Mesenchymal stem cell (in vitro differentiated cells and primary cell): ENCODE measurements at regions not wholly inside any gene's neighbourhood (a gene's known extent, or its start where the extent isn't known, plus 50 kb on each side); places are given as distances from the start of the nearest gene placed in this dataset.

ENCODE experiments used
- DNase-seq: peaks from one replicate; pipeline ENCODE4 v3.0.0-alpha.2; 2013
- H2AFZ ChIP-seq: one replicate; pipeline ENCODE4 v1.6.1; 2013; ENCODE audit warnings: low read depth, mild to moderate bottlenecking, control low read depth, inconsistent platforms, low read length, moderate library complexity
- H2AK5ac ChIP-seq: 2 replicates; pipeline ENCODE4 v1.6.1; 2013; ENCODE audit warnings: low read length, moderate library complexity, mild to moderate bottlenecking, inconsistent platforms; ENCODE audit not compliant: severe bottlenecking
- H2BK120ac ChIP-seq: one replicate; pipeline ENCODE4 v1.6.1; 2013; ENCODE audit warnings: low read depth, mild to moderate bottlenecking, inconsistent platforms, low read length, moderate library complexity
- H2BK12ac ChIP-seq, 2 experiments: one replicate each; pipeline ENCODE4 v1.6.1; 2013; ENCODE audit warnings: inconsistent platforms in 2 of 2, low read length in 2 of 2, mild to moderate bottlenecking in 2 of 2, moderate library complexity in 2 of 2, control low read depth in 1 of 2
- H2BK15ac ChIP-seq: one replicate; pipeline ENCODE4 v1.6.1; 2013; ENCODE audit warnings: mild to moderate bottlenecking, low read depth, inconsistent platforms; ENCODE audit not compliant: poor library complexity, severe bottlenecking
- H2BK5ac ChIP-seq: 2 replicates; pipeline ENCODE4 v1.6.1; 2013; ENCODE audit warnings: low read depth, mild to moderate bottlenecking, low read length, control low read depth, inconsistent platforms; ENCODE audit not compliant: poor library complexity, severe bottlenecking
- H3K14ac ChIP-seq, 2 experiments: one replicate each; pipeline ENCODE4 v1.6.1; 2013; ENCODE audit warnings: inconsistent platforms in 2 of 2, low read length in 2 of 2, control low read depth in 1 of 2, mild to moderate bottlenecking in 1 of 2, moderate library complexity in 1 of 2
- H3K18ac ChIP-seq, 2 experiments: one replicate each; pipeline ENCODE4 v1.6.1; 2013; ENCODE audit warnings: inconsistent platforms in 2 of 2, low read length in 2 of 2, control low read depth in 1 of 2, low read depth in 1 of 2, mild to moderate bottlenecking in 1 of 2
- H3K23ac ChIP-seq, 2 experiments: one replicate each; pipeline ENCODE4 v1.6.1; 2013; ENCODE audit warnings: inconsistent platforms in 2 of 2, low read length in 2 of 2, mild to moderate bottlenecking in 2 of 2, moderate library complexity in 2 of 2, control low read depth in 1 of 2
- H3K27ac ChIP-seq: 2 replicates; pipeline ENCODE4 v1.5.1; 2013; ENCODE audit warnings: mild to moderate bottlenecking, moderate library complexity, low read length, control low read depth, inconsistent platforms; ENCODE audit not compliant: poor library complexity, severe bottlenecking
- H3K27me3 ChIP-seq, 2 experiments: 2 replicates each; pipeline versions ENCODE4 v1.6.1 to v1.7.0; 2013; ENCODE audit warnings: low read length in 2 of 2, mild to moderate bottlenecking in 2 of 2, moderate library complexity in 2 of 2, control low read depth in 1 of 2, inconsistent platforms in 1 of 2; ENCODE audit not compliant: control insufficient read depth in 1 of 2, insufficient read depth in 1 of 2
- H3K36me3 ChIP-seq, 2 experiments: 2 replicates each; pipeline versions ENCODE4 v1.6.1 to v1.7.0; 2013; ENCODE audit warnings: low read length in 2 of 2, control low read depth in 1 of 2, inconsistent platforms in 1 of 2, low read depth in 1 of 2, mild to moderate bottlenecking in 1 of 2; ENCODE audit not compliant: insufficient read depth in 2 of 2, control insufficient read depth in 1 of 2
- H3K4ac ChIP-seq, 2 experiments: one replicate each; pipeline ENCODE4 v1.6.1; 2013; ENCODE audit warnings: inconsistent platforms in 2 of 2, low read length in 2 of 2, mild to moderate bottlenecking in 2 of 2, moderate library complexity in 2 of 2, control low read depth in 1 of 2, low read depth in 1 of 2
- H3K4me1 ChIP-seq: 2 replicates; pipeline ENCODE4 v1.6.1; 2013; ENCODE audit warnings: low read depth, low read length, control low read depth; ENCODE audit not compliant: control insufficient read depth, insufficient read depth
- H3K4me2 ChIP-seq: 2 replicates; pipeline ENCODE4 v1.6.1; 2013; ENCODE audit warnings: low read length, mild to moderate bottlenecking, inconsistent platforms; ENCODE audit not compliant: poor library complexity, severe bottlenecking
- H3K4me3 ChIP-seq, 2 experiments: 2 replicates each; pipeline versions ENCODE4 v1.5.1 to v1.7.0; 2013; ENCODE audit warnings: low read length in 2 of 2, mild to moderate bottlenecking in 2 of 2, control low read depth in 1 of 2, low read depth in 1 of 2; ENCODE audit not compliant: insufficient read depth in 1 of 2
- H3K79me1 ChIP-seq: replicated peaks from 2 replicates; pipeline ENCODE4 v1.6.1; 2013; ENCODE audit warnings: mild to moderate bottlenecking, control low read depth, low read length, inconsistent platforms; ENCODE audit not compliant: poor library complexity, severe bottlenecking
- H3K9ac ChIP-seq: 2 replicates; pipeline ENCODE4 v1.7.0; 2013; ENCODE audit warnings: mild to moderate bottlenecking, low read length, moderate library complexity
- H3K9me3 ChIP-seq: 2 replicates; pipeline ENCODE4 v1.7.0; 2013; ENCODE audit warnings: mild to moderate bottlenecking, low read length; ENCODE audit not compliant: control insufficient read depth
- H4K8ac ChIP-seq: one replicate; pipeline ENCODE4 v1.6.1; 2013; ENCODE audit warnings: inconsistent platforms, mild to moderate bottlenecking, low read length, moderate library complexity
- H4K91ac ChIP-seq: one replicate; pipeline ENCODE4 v1.6.1; 2013; ENCODE audit warnings: mild to moderate bottlenecking, low read length, inconsistent platforms
- WGBS: methylation state at CpG from one replicate; pipeline ENCODE4 v1.1.7; 2013; ENCODE audit warnings: mixed read lengths; 5-methylcytosine and 5-hydroxymethylcytosine counted together

- WGBS, result 87% methylated on average over 3 of the region's 4 CpGs
- H3K4me2 ChIP-seq, result no peak overlapping the region
- no peaks in the 10 kb centered on the region for H3K79me1 ChIP-seq
- no peak overlapping the region for H3K9ac ChIP-seq
- no peak overlapping the region for H3K23ac ChIP-seq
- H3K36me3 ChIP-seq, result no peaks in the 10 kb centered on the region
- no peak overlapping the region for H2BK5ac ChIP-seq
- H4K8ac ChIP-seq, result no peak overlapping the region
- H2BK15ac ChIP-seq, result no peak overlapping the region
- H2AFZ ChIP-seq, result no peak overlapping the region
- H2BK12ac ChIP-seq, result no peak overlapping the region
- H3K27ac ChIP-seq, result no peak overlapping the region
- H2AK5ac ChIP-seq, result no peak overlapping the region
- no peak for DNase-seq
- no peak overlapping the region for H2BK120ac ChIP-seq
- no peak overlapping the region for H3K4ac ChIP-seq
- no peak overlapping the region for H4K91ac ChIP-seq
- H3K14ac ChIP-seq, result no peak overlapping the region
- H3K27me3 ChIP-seq, result no peaks in the 10 kb centered on the region
- no peaks in the 10 kb centered on the region for H3K4me1 ChIP-seq
- H3K18ac ChIP-seq, result no peak overlapping the region
- H3K9me3 ChIP-seq, result no peaks in the 10 kb centered on the region
- no peak overlapping the region for H3K4me3 ChIP-seq
Measured at GRCh38 chr9:86828631-86829030, 118.7 kb downstream of the GAS1 start.

GRCh38 chr9:86827893-86828292 is 119.4 kb downstream of the GAS1 start:
- Histone ChIP-seq H4K8ac (no peak overlapping the region), H2AK5ac (no peak overlapping the region), H2BK15ac (no peak overlapping the region), H3K23ac (no peak overlapping the region), H3K9ac (no peak overlapping the region), H3K36me3 (no peaks in the 10 kb centered on the region), H2BK12ac (no peak overlapping the region), H3K9me3 (no peaks in the 10 kb centered on the region), H2AFZ (no peak overlapping the region), H3K14ac (no peak overlapping the region), H3K79me1 (no peaks in the 10 kb centered on the region), H3K27ac (no peak overlapping the region), H3K4ac (no peak overlapping the region), H3K27me3 (no peaks in the 10 kb centered on the region), H3K4me3 (no peak overlapping the region), H3K4me2 (no peak overlapping the region), H3K4me1 (no peaks in the 10 kb centered on the region), H3K18ac (no peak overlapping the region), H4K91ac (no peak overlapping the region), H2BK5ac (no peak overlapping the region), H2BK120ac (no peak overlapping the region)
- 9% methylated on average over 1 of the region's 1 CpG for WGBS
- DNase-seq, result peak; percentile 14

GRCh38 chr9:86825299-86825698 is 122.0 kb downstream of the GAS1 start:
- Histone ChIP-seq H3K14ac (no peak overlapping the region), H3K4me3 (no peak overlapping the region), H2AFZ (no peak overlapping the region), H3K4me2 (no peak overlapping the region), H3K9me3 (no peaks in the 10 kb centered on the region), H4K91ac (no peak overlapping the region), H3K9ac (no peak overlapping the region), H4K8ac (no peak overlapping the region), H3K79me1 (no peaks in the 10 kb centered on the region), H3K23ac (no peak overlapping the region), H3K4me1 (peaks cover 5% of the 10 kb centered on the region), H3K27me3 (no peaks in the 10 kb centered on the region), H2BK5ac (no peak overlapping the region), H2AK5ac (no peak overlapping the region), H2BK120ac (no peak overlapping the region), H2BK12ac (no peak overlapping the region), H3K4ac (no peak overlapping the region), H3K27ac (no peak overlapping the region), H2BK15ac (no peak overlapping the region), H3K36me3 (no peaks in the 10 kb centered on the region), H3K18ac (no peak overlapping the region)
- DNase-seq, result no peak
- 65% methylated on average over 1 of the region's 2 CpGs for WGBS

GRCh38 chr9:86822006-86822801 is 125.1 kb downstream of the GAS1 start:
- H3K4me1 ChIP-seq, result peaks cover 5% of the 10 kb centered on the region
- no peak overlapping the region for H2BK5ac ChIP-seq
- H3K18ac ChIP-seq, result no peak overlapping the region
- no peak overlapping the region for H2BK15ac ChIP-seq
- H3K36me3 ChIP-seq, result peaks cover 0 to 3% of the 10 kb centered on the region in 2 experiments
- H3K79me1 ChIP-seq, result no peaks in the 10 kb centered on the region
- peak overlapping the region; percentile 71 for H3K9ac ChIP-seq
- no peaks in the 10 kb centered on the region for H3K27me3 ChIP-seq
- H3K4ac ChIP-seq, result no peak overlapping the region
- DNase-seq, result no peak
- peak overlapping the region; percentile 62 for H2AK5ac ChIP-seq
- no peak overlapping the region for H2AFZ ChIP-seq
- no peak overlapping the region for H4K8ac ChIP-seq
- H2BK120ac ChIP-seq, result no peak overlapping the region
- no peak overlapping the region for H3K27ac ChIP-seq
- no peak overlapping the region for H3K14ac ChIP-seq
- WGBS, result 57% methylated on average over 6 of the region's 6 CpGs
- peak overlapping the region in 1 of 2 experiments; percentile 29 for H3K4me3 ChIP-seq
- no peak overlapping the region for H2BK12ac ChIP-seq
- H3K23ac ChIP-seq, result no peak overlapping the region
- no peak overlapping the region for H4K91ac ChIP-seq
- H3K4me2 ChIP-seq, result no peak overlapping the region
- no peaks in the 10 kb centered on the region for H3K9me3 ChIP-seq
